NCI-H2029 treated with DMSO at 0.1 percent for 48 hours (cell line): ENCODE measurements at regions not wholly inside any gene's neighbourhood (a gene's known extent, or its start where the extent isn't known, plus 50 kb on each side); places are given as distances from the start of the nearest gene placed in this dataset.
"Not testable (repeated sequence)": the region's sequence is repeated elsewhere in the genome, so short reads cannot be mapped to it uniquely, and the experiment has no call there.

Source experiments
- DNase-seq: peaks from one replicate; lab custom pipeline; 2025; lab: John Stamatoyannopoulos, UW

DNA sequence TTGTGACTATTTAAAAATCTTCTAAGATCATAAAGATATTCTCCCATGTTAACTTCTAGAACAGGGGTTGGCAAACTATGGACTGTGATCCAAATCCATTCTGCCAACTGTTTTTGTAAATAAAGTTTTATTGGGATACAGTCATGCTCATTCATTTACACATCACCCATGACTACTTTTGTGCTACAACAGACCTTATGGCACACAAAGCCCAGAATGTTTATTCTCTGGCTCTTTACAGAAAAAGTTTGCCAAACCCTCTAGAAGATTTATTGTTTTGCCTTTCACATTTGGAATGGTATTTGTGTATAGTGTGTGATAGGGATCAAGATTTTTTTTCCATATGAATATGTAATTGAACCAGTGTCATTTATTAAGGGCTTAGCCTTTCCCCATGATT lies 341.7 kb downstream of the CD83 start:
- DNase-seq, result no peak

DNA sequence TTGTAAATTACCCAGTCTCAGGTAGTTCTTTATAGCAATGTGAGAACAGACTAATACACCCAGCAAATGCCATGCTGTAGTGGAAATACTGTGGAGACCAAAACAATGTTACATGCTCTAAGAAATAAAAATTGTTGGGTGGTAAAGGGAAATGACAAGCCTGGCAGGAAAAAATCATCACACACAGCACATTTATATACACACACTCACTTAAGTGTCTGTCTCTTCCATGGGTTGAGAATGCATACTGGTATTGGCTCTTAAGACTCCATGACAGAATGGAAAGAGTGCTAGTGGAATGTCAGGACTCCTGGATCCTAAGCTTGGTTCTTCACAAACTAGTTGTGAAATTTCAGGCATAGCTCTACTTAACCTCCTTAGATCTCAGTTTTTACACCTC lies 343.0 kb downstream of the CD83 start:
- DNase-seq, result no peak

DNA sequence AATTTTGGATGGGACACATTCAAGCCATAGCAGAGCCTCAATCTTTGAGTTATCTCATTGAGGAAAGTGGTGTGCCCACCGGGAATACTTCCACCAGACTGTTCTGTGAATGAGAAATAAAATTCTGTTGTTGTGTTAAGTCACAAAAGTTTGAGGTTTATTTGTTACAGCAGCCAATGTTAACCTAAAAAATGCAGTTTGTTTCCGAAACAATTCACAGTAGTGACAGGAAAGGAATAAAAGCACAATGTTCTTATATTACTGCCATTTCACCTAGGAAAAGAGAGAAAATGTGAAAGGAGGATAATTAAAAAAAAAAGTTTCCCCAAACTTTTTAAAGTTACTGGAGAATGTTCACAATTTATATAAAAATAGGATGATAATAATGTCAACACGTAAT lies 344.6 kb downstream of the CD83 start:
- DNase-seq, result no peak

DNA sequence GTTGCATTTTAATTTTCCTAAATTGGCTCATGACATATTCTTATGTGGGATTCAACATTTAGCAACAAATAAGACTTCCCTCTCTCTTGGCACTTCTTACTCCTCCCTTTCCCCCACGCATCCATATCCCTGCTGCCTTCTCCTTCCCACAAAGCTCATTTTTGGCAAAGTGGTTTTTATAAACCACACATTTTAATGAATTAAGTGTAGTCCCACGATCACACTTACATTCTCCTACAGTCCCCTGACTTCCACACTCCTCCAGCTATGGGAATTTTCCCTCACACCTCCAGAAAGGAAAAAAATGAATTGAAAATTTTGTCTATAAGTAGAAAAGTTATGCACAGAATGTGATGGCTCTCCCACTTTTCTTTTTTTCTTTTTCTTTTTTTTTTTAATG lies 345.0 kb downstream of the CD83 start:
- no peak for DNase-seq

DNA sequence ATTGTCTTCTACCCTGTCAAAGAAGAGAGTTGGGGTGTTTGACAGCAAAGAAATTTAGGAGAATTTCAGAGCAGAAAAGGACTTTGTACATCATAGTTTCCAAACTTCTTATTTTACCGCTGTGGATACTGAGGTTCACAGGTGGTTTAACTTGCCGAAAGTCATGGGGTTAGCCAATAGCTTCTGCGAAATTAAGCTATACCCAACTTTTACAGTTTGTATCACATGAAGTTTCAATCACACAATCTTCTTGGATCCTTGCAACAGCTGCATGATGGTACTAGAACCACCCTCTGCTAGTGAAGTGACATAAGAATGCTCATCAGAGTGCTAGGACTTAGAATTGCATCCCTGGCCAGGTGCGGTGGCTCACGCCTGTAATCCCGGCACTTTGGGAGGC lies 345.5 kb downstream of the CD83 start:
- DNase-seq, result no peak

DNA sequence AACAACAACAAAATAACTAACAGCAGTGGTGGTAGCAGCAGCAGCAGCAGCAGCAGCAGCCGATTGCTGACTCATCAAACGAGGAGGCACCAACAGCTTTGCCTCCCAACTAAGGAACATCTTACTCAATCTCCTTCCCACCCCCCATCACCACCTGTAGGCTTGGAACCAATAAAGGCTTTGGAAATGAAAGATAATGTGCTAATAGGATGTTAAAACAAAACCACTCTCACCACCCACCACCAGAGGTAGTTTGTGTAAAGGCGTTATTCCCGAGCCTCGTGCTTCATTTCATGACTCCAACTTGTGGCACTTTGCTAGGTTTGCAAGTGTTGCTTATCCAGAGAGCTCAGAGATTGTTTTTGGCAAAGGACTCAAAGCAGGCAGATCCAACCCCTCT lies 346.5 kb downstream of the CD83 start:
- DNase-seq, result no peak

DNA sequence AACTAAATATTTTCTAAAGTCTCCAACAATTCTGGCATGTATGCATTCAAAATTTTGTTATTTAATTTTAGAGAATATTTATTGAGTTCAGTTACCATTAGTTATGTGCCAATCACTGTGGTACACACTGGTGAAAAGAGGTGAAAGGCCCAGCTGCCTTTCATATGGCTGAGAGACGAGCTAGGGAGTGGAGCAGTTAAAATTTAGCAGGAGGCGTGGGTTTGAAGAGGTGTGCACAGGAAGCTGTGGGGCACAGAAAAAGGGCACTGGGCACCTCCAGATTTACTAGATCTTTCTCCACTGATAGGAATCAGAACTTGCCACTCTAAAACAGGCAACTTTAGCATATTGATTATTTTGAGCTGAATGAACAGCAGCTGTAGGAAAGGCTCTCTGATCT lies 347.1 kb downstream of the CD83 start:
- no peak for DNase-seq

DNA sequence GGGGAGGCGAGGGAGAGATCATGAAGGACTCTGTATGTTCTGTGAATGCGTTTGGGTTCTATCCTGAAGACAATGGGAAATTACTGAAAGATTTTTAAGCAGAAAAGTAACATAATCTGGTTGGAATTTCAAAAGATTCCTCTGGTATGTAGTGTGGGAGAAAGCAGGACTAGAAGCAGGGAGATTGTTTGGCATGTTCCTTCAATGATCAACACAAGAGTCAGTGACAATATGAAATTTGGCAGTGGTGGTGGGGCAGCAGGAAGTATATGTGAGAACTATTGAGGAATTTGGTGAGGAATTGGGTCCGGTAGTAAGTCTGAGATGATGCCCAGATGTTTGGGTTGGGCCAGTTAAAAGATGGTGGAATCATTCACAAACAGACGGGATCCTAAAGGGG lies 348.7 kb downstream of the CD83 start:
- no peak for DNase-seq

DNA sequence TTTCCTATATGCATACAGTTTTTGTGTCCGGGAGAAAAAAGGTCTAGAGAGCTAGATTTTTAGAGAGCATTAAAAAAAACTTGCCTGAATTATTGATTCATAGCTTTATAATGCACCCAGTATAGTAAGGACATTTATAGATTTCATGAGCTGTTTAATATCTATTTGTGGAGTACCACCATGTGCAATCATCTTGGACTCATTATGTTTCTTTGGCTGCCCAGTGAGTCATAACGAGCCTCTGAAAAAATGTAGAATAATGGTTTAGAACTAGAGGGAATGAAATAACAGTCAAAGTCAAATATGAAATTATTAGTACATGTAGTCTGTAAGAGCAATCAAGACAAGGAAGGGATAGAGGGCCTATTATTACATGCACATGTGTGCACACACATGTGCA lies 350.0 kb downstream of the CD83 start:
- no peak for DNase-seq

DNA sequence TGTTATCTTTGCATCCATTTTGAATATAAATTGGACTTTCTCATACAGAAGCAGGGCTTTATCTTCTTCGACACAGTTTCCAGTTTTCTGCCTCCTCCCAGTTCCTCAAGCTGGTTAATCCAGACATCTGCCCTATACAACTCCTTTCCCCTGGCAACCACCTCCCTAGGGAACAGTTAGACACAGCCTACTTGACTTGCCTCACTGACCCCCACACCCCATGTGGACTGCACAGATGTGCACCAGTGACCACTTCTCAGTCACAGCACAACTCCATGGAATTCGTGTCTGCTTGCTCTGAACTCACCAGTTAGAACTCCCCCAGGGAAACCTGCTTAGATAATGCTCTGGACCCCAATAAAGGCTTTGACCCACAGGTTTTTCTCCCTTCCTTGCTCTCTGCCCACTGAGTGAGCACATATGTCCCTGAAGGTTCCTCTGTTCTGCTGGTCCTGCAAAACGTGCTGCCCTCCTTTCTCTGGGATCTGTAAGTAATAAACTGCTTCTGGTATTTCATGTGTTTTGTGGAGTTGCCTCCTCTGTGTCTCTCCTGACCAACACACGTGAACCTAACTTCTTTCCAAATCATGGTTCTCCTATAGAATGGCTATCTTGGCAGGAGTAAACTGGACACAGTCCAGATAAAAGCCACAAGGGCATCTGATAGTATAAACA lies 351.2 kb downstream of the CD83 start:
- DNase-seq, result no peak

DNA sequence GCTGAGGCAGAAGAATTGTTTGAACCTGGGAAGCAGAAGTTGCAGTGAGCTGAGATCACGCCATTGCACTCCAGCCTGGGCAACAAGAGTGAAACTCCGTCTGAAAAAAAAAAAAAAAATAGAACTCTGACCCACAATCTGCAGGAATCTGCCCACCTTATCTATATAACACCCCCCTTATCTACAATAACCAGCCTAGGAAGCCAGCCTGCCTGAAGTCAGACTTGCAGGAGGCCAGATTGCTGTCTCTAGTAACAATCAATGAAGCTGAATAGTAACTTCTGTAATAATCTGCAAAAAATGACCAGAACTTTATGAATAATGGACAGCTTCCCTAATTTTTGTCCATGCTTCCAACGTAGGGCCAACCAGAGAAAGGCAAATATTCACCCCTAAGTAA lies 352.5 kb downstream of the CD83 start:
- no peak for DNase-seq

DNA sequence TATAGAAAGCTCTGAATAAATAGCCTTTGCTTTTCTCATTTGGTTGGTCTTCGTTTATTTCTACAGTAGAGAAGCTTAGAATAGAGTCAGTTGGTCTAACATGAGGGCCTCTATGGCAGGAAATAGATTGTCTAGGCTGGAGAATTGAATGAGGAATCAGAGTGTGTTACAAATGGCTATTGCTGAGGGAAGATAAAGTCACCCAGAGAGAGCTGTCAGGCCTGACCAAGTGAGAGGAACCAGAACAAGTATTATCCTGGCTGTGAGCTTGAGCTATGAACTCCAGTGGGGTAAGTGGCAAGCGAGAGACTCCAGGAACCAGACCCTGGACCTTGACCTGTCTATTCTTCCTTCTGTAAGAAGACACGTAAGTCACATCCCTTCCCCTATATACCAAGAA lies 353.1 kb downstream of the CD83 start:
- DNase-seq, result peak; percentile 86

DNA sequence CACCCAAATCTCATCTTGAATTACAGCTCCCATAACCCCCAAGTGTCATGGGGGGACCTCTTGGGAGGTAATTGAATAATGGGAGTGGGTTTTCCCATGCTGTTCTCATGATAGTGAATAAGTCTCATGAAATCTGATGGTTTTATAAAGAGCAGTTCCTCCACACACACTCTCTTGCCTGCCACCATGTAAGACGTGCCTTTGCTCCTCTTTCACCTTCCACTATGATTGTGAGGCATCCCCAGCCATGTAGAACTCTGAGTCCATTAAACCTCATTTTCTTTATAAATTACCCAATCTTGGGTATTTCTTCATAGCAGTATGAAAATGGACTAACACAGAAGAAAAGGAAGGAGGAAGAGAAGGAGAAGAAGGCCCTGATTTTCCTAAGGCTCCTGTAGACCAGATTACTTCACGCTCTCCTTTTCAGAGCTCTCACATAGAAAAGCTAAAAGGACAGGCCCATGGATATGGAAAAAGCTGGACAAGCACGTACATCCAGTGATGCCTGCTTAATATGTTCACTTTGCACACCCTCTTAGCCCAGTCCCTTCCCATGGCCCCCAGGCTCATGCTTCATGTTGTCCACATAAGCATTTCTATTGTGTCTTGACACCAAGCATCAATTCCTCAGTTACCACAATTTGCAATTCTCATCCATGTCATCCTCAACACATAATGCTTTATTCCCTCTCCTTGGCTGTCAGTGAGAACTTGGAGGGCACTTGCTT lies 354.8 kb downstream of the CD83 start:
- DNase-seq, result no peak

DNA sequence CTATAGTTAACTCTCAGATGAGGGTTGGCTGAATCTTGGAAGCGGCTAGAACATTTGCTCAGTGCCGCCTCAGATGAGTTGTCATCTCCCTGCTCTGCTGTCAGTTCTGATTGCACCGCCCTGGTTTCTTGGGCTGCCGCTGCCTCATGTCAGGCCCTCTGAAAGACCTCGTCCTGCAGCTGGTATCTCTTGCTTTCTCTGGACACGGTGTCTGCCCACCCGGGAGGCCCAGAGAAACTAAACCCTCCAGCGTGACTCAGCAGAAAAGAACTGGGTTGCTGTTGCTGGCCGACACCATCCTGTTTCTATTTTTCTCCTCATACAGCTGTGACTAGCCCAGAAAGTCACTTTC lies 355.4 kb downstream of the CD83 start:
- DNase-seq, result no peak

DNA sequence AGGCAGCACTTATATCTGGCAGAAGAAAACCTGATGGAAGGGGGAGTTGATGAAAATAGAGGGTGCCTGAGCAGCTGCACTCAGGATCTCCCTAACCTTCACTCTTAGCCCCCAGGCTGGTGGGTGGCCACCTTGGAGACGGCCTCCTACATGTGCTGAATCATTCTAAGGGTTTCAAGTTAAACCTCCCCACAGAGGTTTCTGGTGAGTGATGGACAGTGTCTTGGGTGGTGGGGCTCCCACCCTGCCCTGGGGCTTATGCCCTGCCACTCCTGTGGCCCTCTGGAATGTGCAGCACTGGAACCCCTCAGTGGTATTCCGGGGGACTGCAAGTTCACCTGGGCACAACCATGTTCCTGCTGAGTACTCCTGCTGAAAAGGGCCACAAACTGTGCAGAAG lies 357.2 kb downstream of the CD83 start:
- no peak for DNase-seq

DNA sequence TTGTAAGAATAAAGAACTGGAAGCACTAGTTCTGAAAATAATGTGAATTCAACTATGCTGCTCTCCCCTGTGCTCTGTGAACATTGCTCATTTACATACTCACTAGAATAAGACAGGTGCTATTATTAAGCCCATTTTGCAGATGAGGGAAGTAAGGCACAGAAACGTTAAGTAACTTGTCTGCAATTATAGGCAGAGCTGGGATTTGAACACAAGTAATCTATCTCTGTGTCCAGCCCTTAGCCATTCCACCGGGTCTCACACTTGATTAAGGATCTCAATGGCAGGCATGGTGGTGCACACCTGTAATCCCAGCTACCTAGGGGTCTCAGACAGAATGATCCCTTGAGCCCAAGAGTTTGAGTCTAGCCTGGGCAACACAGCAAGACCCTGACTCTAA lies 357.7 kb downstream of the CD83 start:
- no peak for DNase-seq

DNA sequence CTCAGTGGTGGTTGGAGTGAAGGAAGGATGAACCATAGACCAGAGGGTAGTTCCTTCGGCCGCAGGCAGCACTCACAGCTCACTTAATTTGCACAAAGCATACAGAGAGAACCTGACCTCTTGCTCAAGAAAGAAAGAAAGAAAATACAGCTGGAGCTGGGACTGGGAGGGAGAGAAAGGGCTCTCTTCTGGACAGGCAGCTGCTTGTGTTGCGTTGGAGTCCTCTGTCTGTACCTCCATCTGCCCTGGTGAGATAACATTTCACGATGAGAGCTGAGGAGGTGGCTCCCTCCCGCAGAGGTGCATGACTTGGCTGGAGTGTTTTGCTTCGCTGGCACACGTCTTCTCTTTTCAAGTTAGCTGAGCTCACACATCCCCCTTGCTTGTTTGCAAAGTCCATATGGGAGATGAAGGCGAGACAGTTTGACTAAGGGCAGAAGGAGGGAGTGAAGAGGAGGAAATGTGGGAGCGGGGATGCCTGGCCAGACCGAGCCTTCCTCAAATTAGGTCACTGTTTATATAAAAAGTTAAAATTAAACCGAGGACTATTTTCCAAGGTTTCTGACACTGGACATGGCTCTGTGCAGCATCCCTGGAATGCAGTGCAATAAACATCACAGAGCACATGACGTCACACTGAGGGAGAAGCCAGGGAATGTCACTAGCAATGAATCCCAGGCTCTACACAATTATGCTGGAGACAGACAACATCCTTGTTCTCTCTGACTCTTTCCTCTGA lies 359.4 kb downstream of the CD83 start:
- no peak for DNase-seq

DNA sequence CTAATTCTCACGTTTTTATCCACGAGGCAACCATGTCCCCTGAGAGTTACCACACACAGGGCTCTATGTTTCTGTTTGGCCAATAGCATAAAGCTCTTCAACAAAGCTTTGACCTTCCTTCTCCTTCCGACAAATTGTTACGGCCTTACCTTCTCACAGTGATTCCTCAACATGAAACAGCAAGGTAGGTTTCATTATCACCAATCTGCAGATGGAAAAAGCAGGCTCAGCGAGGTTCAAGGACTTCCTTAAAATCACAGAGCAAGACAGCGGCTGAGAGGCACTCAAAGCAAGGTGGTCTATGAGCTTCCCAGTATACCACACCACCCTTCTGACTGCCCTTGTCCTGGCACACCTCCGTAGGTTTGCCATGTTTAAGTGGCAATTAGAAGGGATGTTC lies 360.0 kb downstream of the CD83 start:
- no peak for DNase-seq

DNA sequence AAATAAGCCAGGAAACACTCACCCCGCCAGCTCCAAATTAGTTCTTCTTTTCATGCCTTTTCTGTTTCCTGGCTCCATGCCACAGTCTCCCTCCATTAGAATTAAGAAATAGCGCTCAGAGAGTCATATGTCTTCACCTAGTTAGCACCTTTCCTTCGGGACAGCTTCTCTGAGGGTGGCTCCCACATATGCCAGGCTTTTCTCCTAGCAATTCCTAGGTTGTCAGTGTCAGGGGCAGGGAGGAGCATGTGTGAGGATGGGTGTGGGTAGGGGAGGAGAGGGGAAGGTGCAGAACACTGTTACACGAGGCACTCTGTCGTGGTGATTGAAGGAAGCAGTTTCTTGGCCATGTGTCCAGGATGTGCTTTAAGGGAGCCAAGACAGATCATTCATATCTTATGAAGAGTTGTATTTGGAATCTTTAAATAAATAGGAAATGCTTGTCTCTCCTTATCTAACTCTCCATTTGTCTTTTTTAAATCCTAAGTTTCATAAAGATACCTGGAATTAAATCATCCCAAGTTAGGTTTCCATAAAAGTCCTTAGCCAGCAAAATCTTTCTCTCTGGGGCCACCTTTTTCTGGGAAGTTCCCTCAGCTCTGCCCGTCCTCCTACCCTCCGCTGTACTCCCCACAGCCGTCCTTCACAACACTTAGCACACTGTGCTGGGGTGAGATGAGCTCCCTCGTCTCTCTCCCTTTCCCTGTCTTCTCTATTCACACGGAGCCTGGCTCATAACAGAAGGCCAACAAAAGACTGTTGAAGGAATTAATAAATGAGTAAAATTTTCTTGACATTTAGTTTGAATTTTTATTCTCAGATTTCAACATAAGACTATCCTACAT lies 361.0 kb downstream of the CD83 start:
- no peak for DNase-seq

DNA sequence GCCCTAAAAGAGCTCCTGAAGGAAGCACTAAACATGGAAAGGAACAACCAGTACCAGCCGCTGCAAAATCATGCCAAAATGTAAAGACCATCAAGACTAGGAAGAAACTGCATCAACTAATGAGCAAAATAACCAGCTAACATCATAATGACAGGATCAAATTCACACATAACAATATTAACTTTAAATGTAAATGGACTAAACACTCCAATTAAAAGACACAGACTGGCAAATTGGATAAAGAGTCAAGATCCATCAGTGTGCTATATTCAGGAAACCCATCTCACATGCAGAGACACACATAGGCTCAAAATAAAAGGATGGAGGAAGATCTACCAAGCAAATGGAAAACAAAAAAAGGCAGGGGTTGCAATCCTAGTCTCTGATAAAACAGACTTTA lies 364.4 kb downstream of the CD83 start:
- DNase-seq, result not testable (repeated sequence)

DNA sequence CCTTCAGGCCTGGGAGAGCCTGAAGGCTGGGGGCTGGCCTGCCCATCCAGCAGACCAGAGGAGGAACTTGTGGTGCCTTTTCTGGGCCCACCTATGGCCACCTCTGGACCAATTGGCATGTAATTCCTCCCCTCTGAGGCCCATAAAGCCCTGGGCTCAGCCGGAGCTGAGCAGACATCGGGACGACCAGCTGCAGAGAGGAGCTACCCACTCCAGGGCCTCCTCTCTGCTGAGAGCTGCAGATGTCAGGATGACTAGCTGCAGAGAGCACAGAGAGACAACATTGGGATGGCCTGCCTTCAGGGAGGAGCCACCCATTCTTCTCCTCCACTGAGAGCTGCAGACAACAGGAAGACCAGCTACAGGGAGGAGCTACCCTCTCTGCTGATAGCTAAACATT lies 370.1 kb downstream of the CD83 start:
- no peak for DNase-seq

DNA sequence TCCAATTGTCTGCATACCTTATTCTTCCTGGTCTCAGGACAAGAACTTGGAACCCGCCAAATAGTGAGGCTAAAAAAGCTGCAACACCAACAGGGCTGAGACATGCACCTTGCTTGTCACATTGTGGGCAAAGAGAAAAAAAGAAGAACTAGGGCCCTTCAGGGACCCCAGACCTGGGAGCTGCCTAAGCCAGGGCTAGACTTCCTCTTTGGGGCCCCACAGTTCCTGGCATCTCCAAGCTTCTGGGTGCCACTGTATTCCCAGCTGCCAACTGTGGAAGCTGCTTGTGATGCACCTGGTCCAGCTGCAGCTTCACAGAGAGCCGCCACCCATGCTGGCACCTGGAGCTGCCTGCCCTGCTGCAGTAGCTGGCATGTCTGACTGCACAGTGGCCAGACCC lies 370.6 kb downstream of the CD83 start:
- no peak for DNase-seq

DNA sequence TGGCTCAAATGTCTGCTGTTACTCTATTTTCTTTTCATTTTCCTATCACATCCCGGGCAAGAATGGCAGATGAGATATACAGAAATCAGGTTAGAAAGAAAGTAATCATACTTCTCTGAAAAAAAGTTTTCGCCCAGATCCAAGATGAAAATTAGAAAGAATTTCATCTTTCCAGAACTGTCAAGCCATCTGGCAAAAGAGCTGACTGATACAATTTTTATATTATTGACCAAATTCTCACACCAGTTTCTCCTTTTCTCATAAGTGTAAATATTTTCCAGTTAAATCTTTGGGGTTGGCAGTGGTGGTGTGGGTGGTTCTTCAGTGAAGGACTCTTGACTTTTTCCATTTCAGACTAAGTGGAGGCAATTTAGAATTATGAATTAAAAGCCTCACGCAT lies 371.9 kb downstream of the CD83 start:
- no peak for DNase-seq
